GM19395 (cell line): ENCODE measurements at regions not wholly inside any gene's neighbourhood (a gene's known extent, or its start where the extent isn't known, plus 50 kb on each side); places are given as distances from the start of the nearest gene placed in this dataset.

Source experiments
- ATAC-seq: cut with Tn5 transposase; IDR thresholded peaks from one replicate; pipeline ENCODE4 v1.9.1; 2021; ENCODE audit warnings: mild to moderate bottlenecking, moderate library complexity; ENCODE audit not compliant: unreplicated experiment

GRCh38 chr6:166050559-166050958, 117.1 kb downstream of the TBXT start:
- ATAC-seq, result no peak

- no peak for ATAC-seq
Measured at GRCh38 chr6:166046982-166047381, 120.7 kb downstream of the TBXT start.

- no peak for ATAC-seq
Measured at GRCh38 chr6:166046226-166046625, 121.4 kb downstream of the TBXT start.

- no peak for ATAC-seq
Measured at GRCh38 chr6:166045860-166046200, 121.8 kb downstream of the TBXT start.

GRCh38 chr6:166045173-166045859, 122.3 kb downstream of the TBXT start:
- no peak for ATAC-seq

- no peak for ATAC-seq
Measured at GRCh38 chr6:166041277-166041676, 126.4 kb downstream of the TBXT start.

GRCh38 chr6:166040292-166040691, 127.4 kb downstream of the TBXT start:
- ATAC-seq, result no peak

GRCh38 chr6:166036316-166037095, 131.1 kb downstream of the TBXT start:
- ATAC-seq, result no peak

GRCh38 chr6:166032366-166033200, 135.1 kb downstream of the TBXT start:
- peak; percentile 67 for ATAC-seq

GRCh38 chr6:166031275-166031674, 136.4 kb downstream of the TBXT start:
- no peak for ATAC-seq

- no peak for ATAC-seq
Measured at GRCh38 chr6:166029506-166029905, 138.1 kb downstream of the TBXT start.

GRCh38 chr6:166027761-166028160, 139.9 kb downstream of the TBXT start:
- no peak for ATAC-seq

- ATAC-seq, result no peak
Measured at GRCh38 chr6:166026586-166027126, 141.0 kb downstream of the TBXT start.

GRCh38 chr6:166025149-166025898, 142.3 kb downstream of the TBXT start:
- ATAC-seq, result no peak

GRCh38 chr6:166024252-166024651, 143.4 kb downstream of the TBXT start:
- no peak for ATAC-seq

- no peak for ATAC-seq
Measured at GRCh38 chr6:166023273-166023989, 144.2 kb downstream of the TBXT start.

- ATAC-seq, result no peak
Measured at GRCh38 chr6:166021429-166021828, 146.2 kb downstream of the TBXT start.

- no peak for ATAC-seq
Measured at GRCh38 chr6:166019214-166019613, 148.4 kb downstream of the TBXT start.

- no peak for ATAC-seq
Measured at GRCh38 chr6:166017032-166017635, 150.5 kb downstream of the TBXT start.

GRCh38 chr6:166014966-166015365, 152.7 kb downstream of the TBXT start:
- no peak for ATAC-seq
